HG03175 (cell line): ENCODE measurements at regions not wholly inside any gene's neighbourhood (a gene's known extent, or its start where the extent isn't known, plus 50 kb on each side); places are given as distances from the start of the nearest gene placed in this dataset.
"Not testable (repeated sequence)": the region's sequence is repeated elsewhere in the genome, so short reads cannot be mapped to it uniquely, and the experiment has no call there.

Experiments
- ATAC-seq: cut with Tn5 transposase; IDR thresholded peaks from one replicate; pipeline ENCODE4 v1.9.1; 2021; ENCODE audit warnings: mild to moderate bottlenecking, moderate library complexity; ENCODE audit not compliant: unreplicated experiment

DNA sequence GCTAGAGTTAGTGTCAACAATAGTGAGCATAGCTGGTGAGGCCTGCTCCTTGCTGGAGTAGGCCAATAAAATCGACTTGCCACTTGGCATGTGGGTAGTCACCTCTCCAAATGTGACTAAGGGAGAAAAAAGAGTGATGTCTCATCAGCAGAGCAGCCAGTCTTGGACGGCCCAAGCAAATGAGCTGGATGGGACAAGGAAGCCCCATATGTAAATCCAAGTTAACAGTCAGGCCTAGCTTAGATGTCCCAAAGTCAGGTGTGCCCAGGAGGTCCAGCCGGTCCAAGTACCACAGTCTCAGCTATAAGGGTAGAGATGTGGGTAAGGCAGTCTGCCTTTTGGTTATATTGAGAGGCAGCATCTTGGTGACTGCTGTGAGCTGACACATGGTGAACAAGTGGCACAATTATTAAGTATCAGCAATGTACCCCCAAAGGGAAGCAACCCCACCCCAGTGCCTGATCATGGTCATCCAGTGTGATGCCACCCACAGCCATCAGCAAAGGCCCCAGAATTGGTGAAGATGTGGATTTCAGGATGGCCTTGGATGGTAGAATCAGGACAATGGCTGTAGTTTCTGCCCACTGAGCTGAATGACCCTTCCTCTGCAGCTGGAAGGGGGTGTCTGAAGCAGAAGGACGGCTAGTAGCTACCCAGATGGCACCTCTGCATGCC is 83.4 kb downstream of the TNFRSF13B start:
- ATAC-seq = no peak

DNA sequence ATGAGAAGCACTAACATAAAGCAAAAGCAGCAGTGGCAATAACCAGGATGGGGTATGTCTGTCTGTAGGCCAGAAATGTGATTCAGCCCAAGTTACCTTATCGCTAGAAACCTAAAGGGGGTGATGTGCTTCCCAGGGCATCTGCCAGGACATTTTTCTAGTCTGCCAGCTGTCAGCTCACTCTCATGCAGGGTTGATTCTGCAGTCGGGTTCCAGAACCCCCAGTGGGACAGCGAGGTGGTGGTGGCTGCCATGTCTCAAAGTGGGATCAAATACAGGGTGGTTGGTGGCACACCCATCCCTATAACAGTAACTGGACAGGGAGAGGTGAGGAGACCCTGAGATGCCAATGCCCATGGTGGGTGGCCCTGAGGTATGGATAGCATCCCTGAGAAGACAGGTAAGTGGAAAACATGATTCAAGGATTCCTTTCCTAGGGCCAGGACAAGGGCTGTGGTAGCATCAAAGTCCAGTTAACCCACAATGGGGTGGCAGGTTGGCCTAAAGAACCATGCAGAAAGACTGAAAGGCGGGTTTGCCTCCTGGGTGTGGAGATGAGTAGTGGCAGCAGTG is 84.3 kb downstream of the TNFRSF13B start:
- no peak for ATAC-seq

GRCh38 chr17:16886655-16887322 is 85.1 kb downstream of the TNFRSF13B start:
- no peak for ATAC-seq

DNA sequence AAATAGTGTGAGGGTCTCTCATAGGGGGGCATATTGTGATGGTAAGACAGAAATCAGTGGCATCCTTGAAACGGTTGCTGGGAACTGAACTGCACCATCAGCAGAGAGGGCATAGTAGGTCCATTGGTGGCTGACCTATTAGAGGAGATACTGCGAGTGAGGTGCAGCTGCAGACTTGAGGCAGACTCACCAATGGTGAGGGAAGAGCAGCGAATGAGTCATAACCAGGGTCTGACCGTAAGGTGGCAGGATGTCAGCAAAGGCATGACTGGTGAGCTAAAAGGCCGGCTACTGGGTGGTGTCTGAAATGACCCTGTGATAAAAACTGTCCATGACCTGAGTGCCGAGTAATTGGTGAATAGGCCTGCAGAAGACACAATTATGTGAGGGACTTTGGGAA is 86.7 kb downstream of the TNFRSF13B start:
- not testable (repeated sequence) for ATAC-seq

- ATAC-seq = not testable (repeated sequence)
Measured at GRCh38 chr17:16882926-16883265, 89.0 kb downstream of the TNFRSF13B start.

- ATAC-seq = no peak
Measured at GRCh38 chr17:16882243-16882925, 89.5 kb downstream of the TNFRSF13B start.

DNA sequence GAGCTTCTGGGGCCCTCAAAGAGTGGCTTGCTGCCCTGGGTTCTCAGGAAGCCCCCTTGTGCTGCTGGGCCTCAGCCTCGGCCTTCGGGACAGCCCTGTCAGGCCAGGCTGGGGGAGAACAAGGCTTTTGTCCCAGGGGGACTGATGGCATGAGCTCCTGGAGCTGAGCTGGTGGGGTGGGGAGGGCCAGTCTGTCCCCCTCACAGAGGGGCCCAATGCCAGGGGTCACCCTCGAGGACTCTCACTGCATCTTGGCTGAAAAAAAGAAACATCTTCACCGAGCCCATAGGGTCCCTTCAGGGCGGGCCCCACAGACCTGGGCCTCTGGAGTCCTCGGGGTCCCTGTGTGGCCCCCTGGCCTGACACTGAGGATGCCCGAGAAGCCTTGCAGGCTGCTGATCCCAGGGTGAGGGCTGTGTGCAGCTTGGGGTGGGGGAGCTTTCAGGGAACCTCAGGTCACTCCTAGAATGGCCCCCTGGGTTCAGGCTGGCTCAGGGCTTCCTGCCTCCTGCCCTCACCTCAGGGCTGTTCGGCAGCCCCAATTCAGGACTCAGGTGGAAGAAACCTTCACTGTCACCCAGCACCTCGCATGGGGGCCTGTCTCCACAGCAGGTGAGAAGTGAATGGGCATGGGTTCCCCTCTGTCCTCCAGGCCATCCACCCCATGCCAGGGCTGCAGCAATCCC is 90.5 kb downstream of the TNFRSF13B start:
- ATAC-seq = no peak

DNA sequence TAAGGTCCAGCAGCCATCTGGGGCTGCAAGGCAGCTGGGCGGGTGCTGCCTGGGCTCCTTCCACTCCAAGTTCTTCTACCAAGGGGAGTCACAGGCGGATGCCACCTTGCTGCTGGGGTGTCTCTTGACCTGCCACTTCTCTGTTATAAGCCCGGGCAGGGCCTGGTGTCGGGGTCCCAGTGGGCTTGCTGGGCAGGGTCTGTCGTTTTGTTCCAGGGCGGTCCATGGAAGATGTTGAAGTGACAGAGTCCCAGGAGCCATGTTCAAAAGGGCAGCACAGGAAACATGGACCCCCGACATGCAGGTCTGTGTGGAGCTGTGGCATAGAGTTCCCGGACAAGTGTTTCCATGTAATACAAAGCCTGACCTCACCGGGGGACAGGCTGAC is 91.1 kb downstream of the TNFRSF13B start:
- no peak for ATAC-seq

DNA sequence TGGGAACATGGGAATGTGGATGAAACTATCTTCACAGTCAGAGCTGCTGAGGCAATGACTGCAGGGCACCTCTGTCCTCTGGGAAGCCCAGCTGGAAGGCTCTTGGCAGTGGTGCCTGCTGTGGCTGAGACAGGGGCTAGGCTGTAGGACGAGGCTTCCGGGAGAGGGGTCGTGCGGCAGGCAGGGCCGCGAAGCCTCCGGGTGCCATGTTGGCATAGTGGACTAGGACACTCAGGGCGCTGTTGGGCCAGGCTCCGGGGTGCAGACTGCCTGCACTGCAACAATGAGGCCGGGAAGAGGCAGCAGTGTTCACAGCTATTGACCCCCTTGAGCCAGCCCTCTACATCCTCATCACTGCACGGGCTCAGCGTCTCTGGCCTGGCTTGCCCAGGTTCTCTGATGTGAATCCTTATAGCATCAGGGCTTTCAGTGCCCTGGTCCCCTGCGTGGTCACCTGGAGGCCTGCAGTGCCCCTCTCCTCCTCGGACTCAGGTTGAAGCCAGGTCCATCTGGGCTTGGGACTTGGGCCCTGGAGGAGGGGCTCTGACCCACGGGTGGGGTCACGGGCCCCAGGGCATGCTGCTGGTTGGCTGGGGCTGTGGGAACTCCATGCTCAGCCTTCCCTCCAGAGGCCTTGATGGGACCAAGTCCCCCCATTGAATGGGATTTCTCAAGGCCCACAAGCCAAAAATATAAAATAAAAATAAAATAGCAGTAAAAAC is 91.6 kb downstream of the TNFRSF13B start:
- no peak for ATAC-seq

DNA sequence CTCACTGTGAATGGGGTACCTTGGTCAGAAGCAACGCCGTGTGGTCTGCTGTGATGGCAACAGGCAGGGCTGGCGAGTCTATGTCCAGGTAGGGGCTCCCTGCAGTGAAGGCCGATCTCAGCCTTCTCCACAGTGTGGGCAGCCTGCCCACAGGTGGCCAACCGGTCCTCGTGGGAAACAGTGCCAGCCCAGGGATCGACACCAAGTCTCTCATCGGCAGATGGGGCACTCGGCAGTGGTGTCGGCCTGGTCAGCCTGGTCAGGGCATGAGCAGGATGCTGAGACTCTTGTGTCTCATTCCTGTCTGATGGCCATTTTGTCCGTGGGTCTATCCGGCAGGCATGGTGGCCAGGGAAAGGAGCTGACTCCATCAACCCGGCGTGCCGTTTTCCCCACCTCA is 92.2 kb downstream of the TNFRSF13B start:
- ATAC-seq = no peak

GRCh38 chr17:16878606-16879005 is 93.3 kb downstream of the TNFRSF13B start:
- no peak for ATAC-seq

- ATAC-seq = no peak
Measured at GRCh38 chr17:16878084-16878483, 93.8 kb downstream of the TNFRSF13B start.

- ATAC-seq = no peak
Measured at GRCh38 chr17:16877099-16877498, 94.8 kb downstream of the TNFRSF13B start.

DNA sequence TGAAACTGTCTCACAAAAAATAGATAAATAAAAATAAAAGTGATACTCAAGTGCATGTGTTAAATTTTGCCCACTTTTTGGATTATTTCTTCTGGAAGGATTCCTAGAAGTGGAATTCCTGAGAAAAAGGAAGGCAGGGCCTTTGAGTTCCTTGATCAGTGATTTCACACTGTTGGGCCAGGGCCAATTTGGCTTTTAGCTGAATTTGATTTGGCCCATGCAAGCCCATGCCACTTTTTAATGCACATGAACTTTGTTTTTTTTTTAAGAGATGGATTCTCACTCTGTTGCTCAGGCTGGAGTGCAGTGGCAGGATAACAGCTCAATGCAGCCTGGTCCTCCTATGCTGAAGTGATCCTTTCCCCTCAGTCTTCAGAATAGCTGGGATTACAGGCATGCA is 96.3 kb downstream of the TNFRSF13B start:
- no peak for ATAC-seq

DNA sequence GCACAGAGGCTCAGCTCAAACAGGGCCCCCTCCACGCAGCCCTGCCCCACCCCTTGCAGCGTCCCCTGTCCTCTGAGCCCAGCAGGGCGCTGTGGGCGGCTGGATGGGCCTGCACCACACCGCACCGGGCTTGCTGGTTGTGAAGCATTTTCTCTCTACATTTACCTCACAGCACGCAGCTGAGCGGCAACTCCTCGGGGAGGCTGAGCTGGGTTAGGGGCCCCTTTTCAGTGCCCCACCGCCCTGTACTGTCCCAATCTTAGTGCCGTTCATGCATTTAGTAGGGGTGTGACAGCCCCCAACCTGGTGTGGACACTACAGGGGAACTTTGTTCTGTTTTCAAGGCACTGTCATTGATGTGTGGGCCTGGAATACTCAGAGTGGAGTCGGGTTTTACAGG is 97.7 kb downstream of the TNFRSF13B start:
- not testable (repeated sequence) for ATAC-seq

DNA sequence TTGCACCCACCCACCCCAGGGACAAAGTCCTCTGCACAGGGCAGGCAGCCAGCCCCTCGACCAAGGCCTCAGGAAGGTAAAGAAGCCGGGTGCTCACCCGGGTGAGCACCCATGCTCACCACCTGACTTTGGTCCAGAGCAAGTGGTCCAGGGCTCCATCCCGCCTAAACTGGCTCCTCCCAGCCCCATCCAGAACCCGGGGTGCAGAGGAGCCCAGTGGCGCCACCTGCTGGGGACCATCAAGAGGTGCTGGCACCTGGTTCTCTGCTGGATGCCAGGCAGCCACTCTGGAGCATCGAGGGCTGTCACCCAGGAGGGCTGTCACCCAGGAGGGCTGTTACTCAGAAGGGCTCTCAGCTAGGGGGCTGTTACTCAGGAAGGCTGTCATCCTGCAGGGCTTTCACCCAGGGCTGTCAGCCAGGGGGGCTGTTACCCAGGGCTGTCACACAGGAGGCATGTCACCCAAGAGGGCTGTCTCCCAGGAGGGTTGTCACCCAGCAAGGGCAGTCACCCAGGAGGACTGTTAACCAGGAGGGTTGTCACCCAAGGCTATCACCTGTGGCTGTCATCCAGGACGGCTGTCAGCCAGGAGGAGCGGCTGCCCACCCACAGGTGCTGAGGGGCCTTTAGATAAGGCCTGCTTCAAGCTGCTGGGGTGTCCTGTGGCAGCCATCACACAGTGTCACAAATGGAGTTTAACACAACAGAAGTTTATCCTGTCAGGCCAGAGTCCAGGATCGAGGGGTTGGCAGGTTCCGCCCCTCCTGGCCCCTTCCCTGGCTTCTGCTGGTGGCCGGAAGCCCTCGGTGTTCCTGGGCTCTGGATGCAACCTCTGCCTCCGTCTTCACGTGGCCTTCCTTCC is 98.5 kb downstream of the TNFRSF13B start:
- ATAC-seq = peak; percentile 46

- no peak for ATAC-seq
Measured at GRCh38 chr17:16872351-16873173, 99.4 kb downstream of the TNFRSF13B start.

- not testable (repeated sequence) for ATAC-seq
Measured at GRCh38 chr17:16871446-16872190, 100.3 kb downstream of the TNFRSF13B start.
